ENCODE measurements at regions not wholly inside any gene's neighbourhood (a gene's known extent, or its start where the extent isn't known, plus 50 kb on each side); places are given as distances from the start of the nearest gene placed in this dataset.

GRCh38 chr5:78705826-78706225 lies 57.3 kb upstream of the LHFPL2 start:
- FAIRE-seq (no peak), DNase-seq (ENCODE audit: insufficient read length, low spot score) (no peak)
- TF ChIP-seq POLR2A (IDR thresholded peaks at IDR 0.05; ENCODE audit: low read depth, low read length): no peak

GRCh38 chr5:78701795-78702410 lies 53.3 kb upstream of the LHFPL2 start:
- no peak for TF ChIP-seq POLR2A (IDR thresholded peaks at IDR 0.05; ENCODE audit: low read depth, low read length)
- FAIRE-seq: no peak
- no peak for DNase-seq (ENCODE audit: insufficient read length, low spot score)

GRCh38 chr5:78699552-78700153 lies 51.1 kb upstream of the LHFPL2 start:
- peak; percentile 96 for FAIRE-seq
- no peak for TF ChIP-seq POLR2A (IDR thresholded peaks at IDR 0.05; ENCODE audit: low read depth, low read length)

GRCh38 chr5:78698191-78698791 lies 49.7 kb upstream of the LHFPL2 start:
- DNase-seq (ENCODE audit: insufficient read length, low spot score) (no peak), FAIRE-seq (no peak)
- TF ChIP-seq POLR2A (IDR thresholded peaks at IDR 0.05; ENCODE audit: low read depth, low read length): no peak

More at GRCh38 chr5:78699552-78700153, 51.1 kb upstream of the LHFPL2 start:
- DNase-seq (ENCODE audit: insufficient read length, low spot score): peak; percentile 49

All from H54 (cell line).